Ramos (cell line): ENCODE measurements at regions not wholly inside any gene's neighbourhood (a gene's known extent, or its start where the extent isn't known, plus 50 kb on each side); places are given as distances from the start of the nearest gene placed in this dataset.

Experiments
- in situ Hi-C: fragments of 300-500 bp; cut with MboI; formaldehyde crosslinking; loops from one replicate; pipeline ENCODE4 v1.14.3; 2022; ENCODE audit warnings: low sequenced_read_pairs; ENCODE audit not compliant: unreplicated experiment

DNA sequence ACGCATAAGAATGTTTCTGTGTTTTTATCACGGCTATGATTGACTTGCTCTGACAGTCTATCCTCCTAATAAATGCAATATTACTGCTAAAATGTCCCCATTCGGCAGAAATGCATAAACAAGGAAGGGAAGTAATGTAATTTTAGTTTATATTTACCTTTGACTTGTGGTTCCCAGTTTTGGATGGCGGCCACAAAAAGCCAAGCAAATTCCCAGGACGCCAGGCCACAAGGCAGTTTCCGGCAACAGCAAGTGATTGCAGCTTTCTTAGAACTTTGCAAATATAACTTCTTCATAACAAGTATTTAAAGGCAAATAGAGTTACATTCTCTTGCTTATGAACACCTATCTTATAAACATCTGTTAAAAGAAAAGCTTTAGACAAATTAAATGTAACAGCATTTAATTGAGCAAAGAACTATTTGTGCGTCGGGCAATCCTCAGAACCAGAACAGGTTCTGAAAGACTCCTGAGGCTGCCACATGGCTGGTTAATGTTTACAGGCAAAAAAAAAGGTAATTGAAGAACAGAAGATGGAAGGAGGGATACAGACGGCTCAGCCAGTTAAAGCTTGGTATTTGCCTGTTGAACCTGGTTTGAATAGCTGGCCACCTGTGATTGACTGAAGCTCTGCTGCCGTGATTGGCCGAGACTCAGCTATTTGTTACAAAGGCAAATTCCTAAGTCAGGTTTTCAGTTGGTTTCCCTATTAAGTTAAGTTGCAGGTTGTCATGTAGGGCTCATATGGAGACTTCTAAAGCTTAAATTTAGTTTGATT is 80.8 kb downstream of the C21orf91 start:
- in situ Hi-C loops, result no loop called here

DNA sequence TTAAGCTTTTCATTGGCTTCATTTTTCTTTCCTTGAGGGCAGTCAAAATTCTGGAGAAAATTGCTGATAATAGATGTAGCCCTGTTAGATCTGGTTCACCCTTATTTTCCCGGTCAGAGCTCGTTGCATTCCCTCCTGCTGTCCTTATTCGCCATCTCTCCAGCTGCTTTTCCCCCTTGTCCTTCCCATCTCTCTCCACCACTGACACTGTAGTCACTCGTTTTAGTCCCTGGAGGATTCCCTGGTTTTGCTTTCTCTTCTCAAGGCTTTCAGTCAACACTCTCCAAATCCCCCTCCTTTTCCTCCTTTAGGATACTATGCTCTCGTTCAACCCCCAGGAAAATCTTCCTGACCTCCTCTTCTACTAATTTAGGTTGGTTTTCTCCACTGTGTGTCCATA is 83.1 kb downstream of the C21orf91 start:
- in situ Hi-C loops, result no loop called here

DNA sequence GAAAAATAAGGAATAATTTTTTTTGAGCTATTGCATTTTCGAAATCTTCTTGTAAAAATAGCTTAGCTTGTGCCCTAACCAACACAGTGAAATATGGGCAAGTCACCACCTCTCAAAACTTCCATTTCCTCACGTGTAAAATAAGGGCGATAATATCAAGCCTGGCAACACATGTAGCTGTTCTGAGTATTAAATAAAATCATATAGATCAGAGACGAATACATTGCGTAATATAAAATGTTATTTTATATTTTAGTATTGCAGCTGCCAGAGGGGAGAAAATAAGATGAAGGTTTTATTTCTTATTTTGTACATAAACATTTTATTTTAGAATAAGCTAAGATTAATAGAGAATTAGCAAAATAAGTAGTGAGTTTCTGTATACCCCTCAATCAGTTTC is 85.9 kb downstream of the C21orf91 start:
- in situ Hi-C loops, result no loop called here

DNA sequence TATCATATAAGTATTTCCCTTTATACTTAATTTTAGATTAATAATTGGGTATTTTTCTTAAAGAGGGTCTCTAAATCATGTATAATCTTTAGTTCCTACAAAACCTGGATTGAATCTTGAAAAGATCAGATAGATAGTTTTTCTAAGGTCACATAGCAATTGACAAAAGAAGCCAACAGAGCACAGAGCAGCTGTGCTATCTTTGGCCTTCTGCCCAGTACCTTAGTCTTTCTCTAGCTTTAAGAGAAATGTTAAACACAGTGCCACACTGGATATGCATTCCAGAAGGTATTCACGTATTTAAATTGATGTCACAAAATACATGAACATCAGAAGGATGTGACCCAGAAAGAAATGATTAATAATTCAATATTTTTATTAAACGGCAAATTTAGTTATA is 86.8 kb downstream of the C21orf91 start:
- in situ Hi-C loops, result no loop called here

DNA sequence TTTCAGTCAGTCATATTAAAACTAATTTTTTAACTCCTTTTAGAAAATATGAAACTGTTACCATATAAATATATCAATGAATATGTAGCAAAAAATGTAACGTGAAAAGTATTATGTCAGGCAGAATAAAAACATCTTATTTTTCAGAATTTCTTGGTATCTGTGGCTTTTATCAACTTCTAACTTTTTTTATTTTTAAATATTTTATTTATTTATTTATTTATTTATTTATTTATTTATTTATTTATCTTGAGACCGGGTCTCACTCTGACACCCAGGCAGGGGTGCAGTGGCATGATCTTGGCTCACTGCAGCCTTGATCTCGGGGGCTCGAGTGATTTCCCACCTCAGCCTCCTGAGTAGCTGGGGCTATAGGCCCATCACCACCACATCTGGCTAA is 87.6 kb downstream of the C21orf91 start:
- in situ Hi-C loops, result no loop called here

DNA sequence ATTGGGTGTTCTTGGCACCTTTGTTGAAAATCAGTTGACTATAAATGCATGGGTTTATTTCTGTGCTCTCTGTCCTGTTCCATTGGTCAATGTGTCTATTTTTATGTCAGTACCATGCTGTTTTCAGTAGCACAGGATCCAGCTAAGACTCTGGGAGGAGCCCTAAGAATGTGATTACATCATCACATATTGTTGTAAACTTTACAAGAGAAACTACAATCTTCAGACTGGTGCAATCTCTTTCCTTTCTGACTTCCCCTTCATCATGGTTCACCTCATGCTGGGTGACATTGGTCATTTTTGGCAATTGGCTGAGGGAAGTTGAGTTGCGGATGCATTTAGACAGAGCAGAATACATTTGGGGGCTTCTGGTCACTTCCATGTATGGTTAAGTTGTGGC is 88.4 kb downstream of the C21orf91 start:
- in situ Hi-C loops, result no loop called here

DNA sequence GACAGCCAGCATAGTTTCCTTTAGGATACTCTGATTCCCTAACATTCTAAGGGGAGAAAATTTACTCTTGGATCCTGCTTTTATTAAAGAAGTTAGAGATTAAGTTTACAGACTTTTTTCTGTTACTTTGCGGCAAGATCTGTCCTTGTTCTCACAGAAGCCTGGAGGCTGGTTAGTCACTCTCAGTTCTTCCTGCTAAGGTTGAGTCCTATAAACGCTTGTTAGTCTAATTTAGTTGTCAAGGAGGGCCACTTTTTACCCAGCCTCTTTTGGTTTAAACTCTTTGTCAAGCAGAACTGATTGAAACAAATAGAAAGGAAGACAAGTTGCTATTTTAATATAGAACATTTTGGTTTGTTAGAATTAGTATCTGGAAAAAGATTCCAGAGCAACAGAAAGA is 89.7 kb downstream of the C21orf91 start:
- in situ Hi-C loops, result no loop called here

DNA sequence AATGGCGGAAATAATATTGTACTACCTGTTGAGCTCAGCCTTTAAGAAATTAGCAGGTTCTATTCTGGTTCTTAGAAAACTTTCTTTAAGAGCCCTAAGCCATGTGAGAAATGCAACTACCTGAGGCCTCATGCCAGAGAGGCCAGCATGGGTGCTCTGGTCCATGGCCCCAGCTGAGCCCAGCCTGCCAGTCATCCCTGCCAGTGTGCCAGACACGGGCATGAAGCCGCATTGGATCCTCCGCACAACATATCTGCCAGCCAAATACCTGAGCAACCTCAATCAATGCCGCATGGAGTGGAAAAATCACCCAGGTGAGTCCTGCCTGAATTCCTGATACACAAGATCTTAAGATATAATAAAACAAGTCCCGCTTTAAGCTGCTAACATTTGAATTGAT is 91.8 kb downstream of the C21orf91 start:
- in situ Hi-C loops, result no loop called here

DNA sequence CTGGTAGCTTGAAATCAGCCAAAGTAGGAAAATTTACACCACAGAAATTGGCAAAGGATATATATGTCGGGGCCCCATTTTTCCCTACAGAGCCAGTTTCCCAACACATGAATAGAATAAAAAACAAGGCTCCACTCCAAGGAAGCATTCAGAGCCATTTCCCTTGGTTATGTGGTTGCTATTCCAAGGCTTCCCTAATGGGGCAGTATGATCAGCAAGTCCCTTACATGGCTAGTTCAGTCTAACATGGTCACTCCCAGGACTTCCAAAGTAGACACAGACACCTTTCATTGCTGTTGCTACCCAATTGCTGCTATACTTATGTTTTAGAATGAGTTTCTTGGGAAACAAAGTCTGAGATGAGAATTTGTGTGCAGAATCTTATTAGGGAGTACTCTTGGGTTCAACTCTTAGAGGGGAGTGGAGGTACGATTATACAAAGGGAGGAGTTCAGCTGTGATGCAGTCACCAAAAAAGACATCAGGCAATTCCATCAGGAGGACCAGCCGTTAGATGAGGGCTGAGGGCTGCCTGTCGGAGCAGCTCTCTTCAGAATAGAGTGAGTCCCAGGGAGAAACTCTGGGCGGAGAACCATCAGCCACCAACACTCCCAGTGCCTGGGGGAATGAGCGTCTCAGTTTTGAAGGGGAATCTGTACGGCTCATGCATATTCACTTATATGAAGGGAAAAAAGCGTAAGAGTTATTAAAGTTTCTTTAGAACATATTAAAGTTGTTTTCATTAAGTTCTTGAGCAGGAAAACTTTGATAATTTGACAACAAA is 92.9 kb downstream of the C21orf91 start:
- in situ Hi-C loops, result no loop called here

DNA sequence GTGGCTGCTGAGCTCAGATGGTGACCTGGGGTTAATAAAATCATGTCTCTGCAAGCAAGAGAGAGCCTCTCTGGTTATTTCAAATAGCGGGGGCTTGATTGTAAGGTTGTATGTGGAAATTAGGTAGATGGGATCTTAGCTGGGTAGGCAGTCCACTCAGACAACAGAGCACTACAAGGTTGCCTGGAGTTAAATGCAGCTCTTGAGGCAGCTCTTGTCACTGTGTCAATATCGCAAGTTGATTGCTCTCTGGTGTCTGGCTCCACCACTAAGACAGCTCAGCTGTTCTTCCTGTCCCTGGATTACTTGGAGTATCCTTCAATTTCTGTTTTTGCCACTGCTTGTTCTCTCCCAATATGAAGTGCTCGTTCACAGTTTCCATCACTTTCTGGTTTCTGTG is 93.8 kb downstream of the C21orf91 start:
- in situ Hi-C loops, result no loop called here

DNA sequence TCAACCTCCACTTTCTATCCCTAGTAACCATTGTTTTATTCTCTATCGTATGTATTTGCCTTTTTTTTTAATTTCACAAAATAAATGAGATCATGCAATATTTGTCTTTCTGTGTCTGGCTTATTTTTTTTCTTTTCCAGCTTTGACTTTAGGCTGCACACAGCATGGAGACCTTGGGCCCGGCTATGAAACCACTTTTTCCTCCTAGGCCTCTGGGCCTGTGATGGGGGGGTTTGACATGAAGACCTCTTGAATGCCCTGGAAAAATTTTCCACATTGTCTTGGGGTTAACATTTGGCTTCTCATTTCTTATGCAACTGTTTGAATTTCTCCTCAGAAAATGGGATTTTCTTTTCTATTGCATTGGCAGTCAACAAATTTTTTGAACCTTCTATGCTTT is 100.2 kb upstream of the BTG3 start:
- in situ Hi-C loops, result no loop called here

DNA sequence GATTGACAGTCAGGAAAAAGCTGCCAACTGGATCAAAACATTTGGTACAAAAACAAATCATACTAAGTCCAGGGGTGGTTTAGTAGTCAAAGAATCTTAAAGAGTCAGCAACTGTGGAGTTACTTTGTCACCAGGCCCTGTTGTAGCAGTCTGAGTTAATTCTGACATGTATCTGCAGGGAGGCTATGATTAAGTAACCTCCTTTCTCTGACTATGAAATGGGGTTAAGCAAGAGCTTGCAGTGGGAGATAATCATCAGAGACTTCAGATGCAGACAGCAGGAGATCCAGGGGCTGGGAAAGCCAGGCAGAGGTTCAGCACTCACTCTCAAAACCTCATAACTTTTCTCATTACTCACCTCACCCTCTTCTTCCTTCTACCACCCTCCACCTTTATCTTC is 99.2 kb upstream of the BTG3 start:
- in situ Hi-C loops, result no loop called here

DNA sequence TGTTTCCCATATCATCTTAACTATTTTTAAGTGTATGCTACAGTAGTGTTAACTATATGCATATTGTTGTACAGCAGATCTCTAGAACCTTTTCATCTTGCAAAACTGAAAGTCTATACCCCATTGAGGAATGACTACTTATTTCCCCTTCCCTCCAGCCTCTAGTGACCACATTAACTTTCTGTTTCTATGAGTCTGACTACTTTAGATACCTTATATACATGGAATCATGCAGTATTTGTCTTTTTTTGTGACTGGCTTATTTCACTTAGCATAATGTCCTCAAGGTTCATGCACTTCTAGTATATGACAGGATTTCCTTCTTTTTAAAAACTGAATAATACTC is 96.5 kb upstream of the BTG3 start:
- in situ Hi-C loops, result no loop called here

DNA sequence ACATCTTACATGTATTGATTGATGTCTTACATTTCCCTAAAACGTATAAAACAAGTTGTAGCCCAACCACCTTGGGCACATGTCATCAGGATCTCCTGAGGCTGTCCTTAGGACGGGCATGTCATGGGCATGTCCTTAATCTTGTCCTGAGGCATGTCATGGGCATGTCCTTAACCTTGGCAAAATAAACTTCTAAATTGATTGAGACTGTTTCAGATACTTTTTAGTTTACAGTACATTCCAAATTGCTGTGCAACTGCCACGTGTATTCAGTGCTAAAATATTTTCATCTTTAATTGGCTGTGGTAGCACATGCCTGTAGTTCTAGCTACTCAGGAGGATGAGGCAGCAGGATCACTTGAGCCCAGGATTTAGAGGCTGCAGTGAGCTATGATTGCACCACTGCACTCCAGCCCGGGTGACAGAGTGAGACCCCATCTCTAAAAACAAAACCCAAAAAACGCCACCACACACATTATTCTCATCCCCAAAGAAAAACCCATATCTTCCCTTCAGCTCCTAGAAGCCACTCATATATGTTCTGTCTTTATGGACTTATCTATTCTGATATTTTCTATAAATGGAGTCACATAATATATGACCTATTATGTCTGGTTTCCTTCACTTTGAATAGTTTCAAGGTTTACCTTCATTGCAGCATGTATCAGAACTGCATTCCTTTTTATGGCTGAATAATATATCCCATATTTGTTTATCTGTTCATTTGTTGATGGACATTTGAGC is 96.0 kb upstream of the BTG3 start:
- in situ Hi-C loops, result no loop called here

DNA sequence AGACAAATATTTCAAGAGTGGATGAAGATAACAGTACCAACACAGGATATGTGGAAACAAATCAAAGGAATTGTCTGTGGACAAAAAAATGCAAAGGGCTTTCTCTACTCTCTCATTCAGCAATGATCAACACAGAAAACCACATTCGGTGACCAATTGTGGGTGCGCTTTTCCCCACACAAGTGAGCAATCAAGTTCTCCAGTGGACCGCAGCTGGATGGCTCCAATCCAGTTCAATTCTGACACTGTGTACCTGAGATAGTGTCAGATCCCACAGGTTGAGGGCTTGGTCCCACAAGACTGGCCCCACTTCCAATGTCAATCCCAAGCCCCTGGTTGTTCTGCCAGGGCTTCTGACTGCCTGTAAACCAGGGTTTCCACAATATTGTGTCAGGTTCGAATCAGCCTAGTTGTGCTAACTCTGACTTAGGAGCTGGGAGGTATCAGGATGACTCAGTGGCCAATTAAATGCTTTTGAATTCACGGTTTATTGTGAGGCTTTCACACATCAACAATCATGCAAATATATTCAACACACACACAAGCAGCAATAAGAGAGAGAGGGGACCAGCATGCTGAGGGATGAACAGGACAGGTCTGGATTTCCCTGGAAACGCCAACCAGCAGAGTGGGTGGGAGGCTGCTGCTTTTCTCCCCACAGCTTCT is 87.0 kb upstream of the BTG3 start:
- in situ Hi-C loops, result loop anchor here (10.0 kb wide), 1 partner anchor 205 kb away; no protein-coding TSS in a partner anchor

DNA sequence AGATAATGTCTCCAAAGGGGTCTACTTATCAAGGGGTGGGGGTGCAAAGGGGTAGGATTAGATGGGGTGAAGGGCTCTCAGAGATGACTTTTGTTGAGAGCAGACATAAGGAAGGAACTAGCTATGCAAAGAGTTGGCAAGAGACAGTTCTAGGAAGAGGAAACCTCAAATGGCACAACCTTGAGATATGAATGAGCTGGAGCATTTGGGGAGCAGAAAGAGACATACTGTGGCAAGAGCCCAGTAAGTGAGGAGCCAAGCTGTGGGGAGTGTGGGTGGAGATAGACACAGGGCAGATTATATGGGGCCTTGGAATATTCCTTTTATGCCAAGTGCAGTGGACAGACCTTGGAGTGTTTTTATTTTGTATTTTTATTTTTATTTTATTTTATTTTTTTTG is 84.8 kb upstream of the BTG3 start:
- in situ Hi-C loops, result loop anchor here (10.0 kb wide), 1 partner anchor 207 kb away; no protein-coding TSS in a partner anchor

DNA sequence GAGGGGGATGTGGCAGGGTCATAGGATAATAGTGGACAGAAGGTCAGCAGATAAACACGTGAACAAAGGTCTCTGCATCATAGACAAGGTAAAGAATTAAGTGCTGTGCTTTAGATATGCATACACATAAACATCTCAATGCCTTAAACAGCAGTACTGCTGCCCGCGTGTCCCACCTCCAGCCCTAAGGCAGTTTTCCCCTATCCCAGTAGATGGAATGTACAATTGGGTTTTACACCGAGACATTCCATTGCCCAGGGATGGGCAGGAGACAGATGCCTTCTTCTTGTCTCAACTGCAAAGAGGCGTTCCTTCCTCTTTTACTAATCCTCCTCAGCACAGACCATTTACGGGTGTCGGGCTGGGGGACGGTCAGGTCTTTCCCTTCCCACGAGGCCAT is 81.7 kb upstream of the BTG3 start:
- in situ Hi-C loops, result loop anchor here (10.0 kb wide), 1 partner anchor 210 kb away; no protein-coding TSS in a partner anchor

DNA sequence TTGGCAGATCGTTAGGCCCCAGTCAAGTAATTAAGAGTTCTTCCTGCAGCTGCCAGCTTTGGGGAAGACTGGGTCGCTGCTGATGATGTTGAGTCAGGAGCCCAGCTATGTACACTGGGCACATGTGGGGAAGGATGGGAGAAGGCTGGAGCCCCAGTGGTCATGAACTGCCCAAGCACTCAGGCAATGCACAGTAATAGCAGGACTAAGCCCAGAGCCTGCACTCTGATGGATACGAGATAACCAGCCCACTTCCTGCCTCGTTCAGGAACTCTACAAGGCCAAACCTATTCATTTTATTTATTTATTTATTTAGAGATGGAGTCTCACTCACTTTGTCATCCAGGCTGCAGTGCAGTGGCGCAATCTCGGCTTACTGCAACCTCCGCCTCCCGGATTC is 81.1 kb upstream of the BTG3 start:
- in situ Hi-C loops, result loop anchor here (10.0 kb wide), 1 partner anchor 211 kb away; no protein-coding TSS in a partner anchor

DNA sequence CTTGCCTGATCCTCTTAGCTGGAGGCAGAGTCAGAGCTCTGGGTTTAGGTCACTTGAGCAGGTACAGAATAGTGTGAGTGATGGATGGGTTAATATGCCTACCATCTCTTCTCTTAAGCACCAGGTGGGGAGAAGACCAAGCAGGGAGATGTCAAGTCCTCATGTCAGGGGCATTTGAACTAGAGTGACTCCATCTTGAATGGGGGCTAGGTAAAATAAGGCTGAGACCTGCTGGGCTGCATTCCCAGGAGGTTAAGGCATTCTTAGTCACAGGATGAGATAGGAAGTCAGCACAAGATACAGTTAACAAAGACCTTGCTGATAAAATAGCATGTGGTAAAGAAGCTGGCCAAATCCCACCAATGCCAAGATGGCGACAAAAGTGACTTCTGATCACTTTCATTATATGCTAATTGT is 77.4 kb upstream of the BTG3 start:
- in situ Hi-C loops, result loop anchor here (10.0 kb wide), 1 partner anchor 215 kb away; no protein-coding TSS in a partner anchor
